ENCODE measurements at regions not wholly inside any gene's neighbourhood (a gene's known extent, or its start where the extent isn't known, plus 50 kb on each side); places are given as distances from the start of the nearest gene placed in this dataset.

- no peaks in the 10 kb centered on the region for H3K27me3 ChIP-seq (ENCODE audit: insufficient read depth, low read depth)
- H4K20me1 ChIP-seq (ENCODE audit: insufficient read depth), result no peaks in the 10 kb centered on the region
- ChIA-PET POLR2A (ENCODE audit: unreplicated experiment) (no interaction called here), CTCF (no interaction called here)
- no TSS peak for BruUV-seq (replicated peaks)
- intact Hi-C loops (cut with micrococcal nuclease; ENCODE audit: unreplicated experiment), result no loop called here
- no peak overlapping the region for H3K4me2 ChIP-seq
- H3K4me1 ChIP-seq (replicated peaks; ENCODE audit: insufficient read depth), result no peaks in the 10 kb centered on the region
- no peaks in the 10 kb centered on the region for H3K36me3 ChIP-seq (ENCODE audit: low read depth)
- H2AFZ ChIP-seq, result no peak overlapping the region
- H3K27ac ChIP-seq, result no peak overlapping the region
- no peaks in the 10 kb centered on the region for H3K79me2 ChIP-seq (ENCODE audit: low read depth)
- DNase-seq, result no peak
- H3K4me3 ChIP-seq, result no peak overlapping the region
- no peaks in the 10 kb centered on the region for H3K9me2 ChIP-seq (ENCODE audit: insufficient read depth)
- no peaks in the 10 kb centered on the region for H3K9me3 ChIP-seq (ENCODE audit: insufficient read depth, low read depth)
- TF ChIP-seq CTCF (conservative IDR thresholded peaks at IDR 0.05) (no peak), EZH2 (IDR thresholded peaks at IDR 0.05; ENCODE audit: low read depth) (no peak)
- H3F3A ChIP-seq (ENCODE audit: insufficient read depth, low read depth), result no peaks in the 10 kb centered on the region
Observed at GRCh38 chr10:107383357-107383756, 218.9 kb upstream of the SORCS1 start.

GRCh38 chr10:107379601-107380000 lies 215.1 kb upstream of the SORCS1 start:
- no peaks in the 10 kb centered on the region for H3K79me2 ChIP-seq (ENCODE audit: low read depth)
- POLR2A ChIA-PET (ENCODE audit: unreplicated experiment), result no interaction called here
- no TSS peak for BruUV-seq (replicated peaks)

GRCh38 chr10:107371801-107372200 lies 207.3 kb upstream of the SORCS1 start:
- TF ChIP-seq EZH2 (IDR thresholded peaks at IDR 0.05; ENCODE audit: low read depth) (no peak), CTCF (conservative IDR thresholded peaks at IDR 0.05) (no peak)
- CTCF ChIA-PET, result no interaction called here
- Histone ChIP-seq H3K79me2 (ENCODE audit: low read depth) (no peaks in the 10 kb centered on the region), H3K27ac (no peak overlapping the region), H3K27me3 (ENCODE audit: insufficient read depth, low read depth) (no peaks in the 10 kb centered on the region), H3K4me1 (replicated peaks; ENCODE audit: insufficient read depth) (no peaks in the 10 kb centered on the region), H3K4me2 (no peak overlapping the region), H3K36me3 (ENCODE audit: low read depth) (no peaks in the 10 kb centered on the region), H3F3A (ENCODE audit: insufficient read depth, low read depth) (no peaks in the 10 kb centered on the region), H3K9me2 (ENCODE audit: insufficient read depth) (no peaks in the 10 kb centered on the region), H3K9me3 (ENCODE audit: insufficient read depth, low read depth) (no peaks in the 10 kb centered on the region), H2AFZ (no peak overlapping the region), H3K4me3 (no peak overlapping the region), H4K20me1 (ENCODE audit: insufficient read depth) (no peaks in the 10 kb centered on the region)
- no peak for DNase-seq
- POLR2A ChIA-PET (ENCODE audit: unreplicated experiment), result no interaction called here
- no TSS peak for BruUV-seq (replicated peaks)
- intact Hi-C loops (cut with micrococcal nuclease; ENCODE audit: unreplicated experiment), result no loop called here

More at GRCh38 chr10:107379601-107380000, 215.1 kb upstream of the SORCS1 start:
- TF ChIP-seq EZH2 (IDR thresholded peaks at IDR 0.05; ENCODE audit: low read depth), result no peak
- TF ChIP-seq CTCF (conservative IDR thresholded peaks at IDR 0.05), result no peak
- CTCF ChIA-PET, result no interaction called here
- no peaks in the 10 kb centered on the region for H3K4me1 ChIP-seq (replicated peaks; ENCODE audit: insufficient read depth)
- no peaks in the 10 kb centered on the region for H3F3A ChIP-seq (ENCODE audit: insufficient read depth, low read depth)
- no peak overlapping the region for H3K4me3 ChIP-seq
- H3K27me3 ChIP-seq (ENCODE audit: insufficient read depth, low read depth), result no peaks in the 10 kb centered on the region
- intact Hi-C loops (cut with micrococcal nuclease; ENCODE audit: unreplicated experiment), result no loop called here
- H4K20me1 ChIP-seq (ENCODE audit: insufficient read depth), result no peaks in the 10 kb centered on the region
- DNase-seq, result no peak
- no peak overlapping the region for H2AFZ ChIP-seq
- H3K36me3 ChIP-seq (ENCODE audit: low read depth), result no peaks in the 10 kb centered on the region
- H3K4me2 ChIP-seq, result no peak overlapping the region
- H3K9me2 ChIP-seq (ENCODE audit: insufficient read depth), result no peaks in the 10 kb centered on the region
- H3K9me3 ChIP-seq (ENCODE audit: insufficient read depth, low read depth), result no peaks in the 10 kb centered on the region
- no peak overlapping the region for H3K27ac ChIP-seq

Data from PC-9 (cell line).